OCI-LY3 (cell line): ENCODE measurements at regions not wholly inside any gene's neighbourhood (a gene's known extent, or its start where the extent isn't known, plus 50 kb on each side); places are given as distances from the start of the nearest gene placed in this dataset.

Experiments used
- H2AFZ ChIP-seq: fragments of 200-600, 300-600 bp; shearing (Covaris generic); 2 replicates; pipeline ENCODE4 v1.6.0; 2014; ENCODE audit warnings: antibody characterized with exemption, low read depth, low read length
- H3K27ac ChIP-seq: fragments of 200-600, 300-600 bp; sonication (generic); 2 replicates; pipeline ENCODE4 v1.5.1; 2014; ENCODE audit warnings: mild to moderate bottlenecking, low read length, moderate library complexity, mixed read lengths
- H3K27me3 ChIP-seq: fragments of 200-600, 300-600 bp; sonication (generic); 2 replicates; pipeline ENCODE4 v1.6.1; 2014; ENCODE audit warnings: low read depth, low read length, mixed read lengths
- H3K36me3 ChIP-seq: fragments of 200-600, 300-600 bp; sonication (generic); replicated peaks from 2 replicates; pipeline ENCODE3; 2014; ENCODE audit warnings: low read depth, low read length, mixed read lengths
- H3K4me1 ChIP-seq: fragments of 300-600, 200-600 bp; sonication (generic); 2 replicates; pipeline ENCODE4 v1.6.1; 2014; ENCODE audit warnings: low read length, mixed read lengths
- H3K4me2 ChIP-seq: fragments of 200-600, 300-600 bp; sonication (generic); 2 replicates; pipeline ENCODE4 v1.6.1; 2014; ENCODE audit warnings: low read length, mixed read lengths
- H3K4me3 ChIP-seq: fragments of 300-600, 200-600 bp; sonication (generic); 2 replicates; pipeline ENCODE4 v1.5.1; 2014; ENCODE audit warnings: antibody characterized with exemption, mild to moderate bottlenecking, low read length, moderate library complexity
- H3K79me2 ChIP-seq: fragments of 300-600, 200-600 bp; shearing (Covaris generic); 2 replicates; pipeline ENCODE4 v1.6.1; 2014; ENCODE audit warnings: mild to moderate bottlenecking, low read length, mixed read lengths
- H3K9ac ChIP-seq: fragments of 300-600, 200-600 bp; shearing (Covaris generic); 2 replicates; pipeline ENCODE4 v1.6.0; 2014; ENCODE audit warnings: mild to moderate bottlenecking, low read length, moderate library complexity
- H3K9me3 ChIP-seq: fragments of 200-600, 300-600 bp; shearing (Covaris generic); 2 replicates; pipeline ENCODE4 v1.6.1; 2014; ENCODE audit warnings: low read length, mixed read lengths; ENCODE audit not compliant: insufficient read depth
- H4K20me1 ChIP-seq: fragments of 200-600, 300-600 bp; sonication (generic); 2 replicates; pipeline ENCODE4 v1.6.1; 2016; ENCODE audit warnings: low read length, mixed read lengths; ENCODE audit not compliant: insufficient read depth
- EZH2phosphoT487 ChIP-seq: fragments of 200-600 bp; shearing (Covaris generic); IDR thresholded peaks from 2 replicates; pipeline ENCODE4 v1.6.1; 2018; ENCODE audit warnings: antibody characterized with exemption, mixed run types, low read depth
- TF ChIP-seq, protein P1 (sequence below): fragments of 200-600, 300-600 bp; sonication (generic); IDR thresholded peaks from 2 replicates; pipeline ENCODE4 v1.5.1; 2014; ENCODE audit warnings: antibody characterized with exemption, low read length, low read depth

GRCh38 chr18:34567857-34568256 lies 142.2 kb upstream of the DTNA start:
- Histone ChIP-seq H3K4me1 (no peaks in the 10 kb centered on the region), H3K27ac (no peak overlapping the region), H4K20me1 (no peaks in the 10 kb centered on the region), H3K4me2 (no peak overlapping the region), H3K9ac (no peak overlapping the region), H3K79me2 (no peaks in the 10 kb centered on the region), H3K36me3 (no peaks in the 10 kb centered on the region), H3K27me3 (no peaks in the 10 kb centered on the region), H2AFZ (no peak overlapping the region), H3K4me3 (no peak overlapping the region), H3K9me3 (no peaks in the 10 kb centered on the region)
- no peak for TF ChIP-seq EZH2phosphoT487
- TF ChIP-seq, protein P1, sequence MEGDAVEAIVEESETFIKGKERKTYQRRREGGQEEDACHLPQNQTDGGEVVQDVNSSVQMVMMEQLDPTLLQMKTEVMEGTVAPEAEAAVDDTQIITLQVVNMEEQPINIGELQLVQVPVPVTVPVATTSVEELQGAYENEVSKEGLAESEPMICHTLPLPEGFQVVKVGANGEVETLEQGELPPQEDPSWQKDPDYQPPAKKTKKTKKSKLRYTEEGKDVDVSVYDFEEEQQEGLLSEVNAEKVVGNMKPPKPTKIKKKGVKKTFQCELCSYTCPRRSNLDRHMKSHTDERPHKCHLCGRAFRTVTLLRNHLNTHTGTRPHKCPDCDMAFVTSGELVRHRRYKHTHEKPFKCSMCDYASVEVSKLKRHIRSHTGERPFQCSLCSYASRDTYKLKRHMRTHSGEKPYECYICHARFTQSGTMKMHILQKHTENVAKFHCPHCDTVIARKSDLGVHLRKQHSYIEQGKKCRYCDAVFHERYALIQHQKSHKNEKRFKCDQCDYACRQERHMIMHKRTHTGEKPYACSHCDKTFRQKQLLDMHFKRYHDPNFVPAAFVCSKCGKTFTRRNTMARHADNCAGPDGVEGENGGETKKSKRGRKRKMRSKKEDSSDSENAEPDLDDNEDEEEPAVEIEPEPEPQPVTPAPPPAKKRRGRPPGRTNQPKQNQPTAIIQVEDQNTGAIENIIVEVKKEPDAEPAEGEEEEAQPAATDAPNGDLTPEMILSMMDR = no peak

DNA sequence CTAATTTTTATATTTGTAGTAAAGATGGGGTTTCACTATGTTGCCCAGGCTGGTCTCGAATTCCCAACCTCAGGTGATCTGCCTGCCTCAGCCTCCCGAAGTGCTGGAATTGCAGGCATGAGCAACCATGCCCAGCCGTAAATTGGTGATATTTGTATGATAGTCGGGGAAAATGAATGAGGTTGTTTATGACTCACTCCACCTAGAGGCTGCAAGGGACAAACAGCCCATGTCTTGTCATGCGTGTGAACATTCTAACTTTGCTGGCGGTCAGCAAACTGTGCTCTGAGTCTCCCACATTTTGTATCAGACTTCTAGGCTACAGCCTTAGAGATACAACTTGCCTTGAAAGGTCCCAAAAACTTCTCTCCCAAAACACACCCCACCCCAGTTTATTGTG lies 133.5 kb upstream of the DTNA start:
- no peaks in the 10 kb centered on the region for H4K20me1 ChIP-seq
- no peaks in the 10 kb centered on the region for H3K36me3 ChIP-seq
- H3K9me3 ChIP-seq = no peaks in the 10 kb centered on the region
- H2AFZ ChIP-seq = no peak overlapping the region
- TF ChIP-seq, protein P1 = no peak
- no peak for TF ChIP-seq EZH2phosphoT487
- no peak overlapping the region for H3K27ac ChIP-seq
- no peak overlapping the region for H3K4me3 ChIP-seq
- H3K9ac ChIP-seq = no peak overlapping the region
- H3K27me3 ChIP-seq = no peaks in the 10 kb centered on the region
- H3K4me1 ChIP-seq = no peaks in the 10 kb centered on the region
- H3K4me2 ChIP-seq = no peak overlapping the region
- no peaks in the 10 kb centered on the region for H3K79me2 ChIP-seq

GRCh38 chr18:34583895-34584294 lies 126.2 kb upstream of the DTNA start:
- no peaks in the 10 kb centered on the region for H3K9me3 ChIP-seq
- TF ChIP-seq, protein P1 = no peak
- TF ChIP-seq EZH2phosphoT487 = no peak
- H3K4me2 ChIP-seq = no peak overlapping the region
- no peak overlapping the region for H3K4me3 ChIP-seq
- no peak overlapping the region for H3K9ac ChIP-seq
- H3K79me2 ChIP-seq = no peaks in the 10 kb centered on the region
- H3K27ac ChIP-seq = no peak overlapping the region
- no peaks in the 10 kb centered on the region for H3K4me1 ChIP-seq
- H3K36me3 ChIP-seq = no peaks in the 10 kb centered on the region
- no peaks in the 10 kb centered on the region for H4K20me1 ChIP-seq
- H3K27me3 ChIP-seq = no peaks in the 10 kb centered on the region
- H2AFZ ChIP-seq = no peak overlapping the region

DNA sequence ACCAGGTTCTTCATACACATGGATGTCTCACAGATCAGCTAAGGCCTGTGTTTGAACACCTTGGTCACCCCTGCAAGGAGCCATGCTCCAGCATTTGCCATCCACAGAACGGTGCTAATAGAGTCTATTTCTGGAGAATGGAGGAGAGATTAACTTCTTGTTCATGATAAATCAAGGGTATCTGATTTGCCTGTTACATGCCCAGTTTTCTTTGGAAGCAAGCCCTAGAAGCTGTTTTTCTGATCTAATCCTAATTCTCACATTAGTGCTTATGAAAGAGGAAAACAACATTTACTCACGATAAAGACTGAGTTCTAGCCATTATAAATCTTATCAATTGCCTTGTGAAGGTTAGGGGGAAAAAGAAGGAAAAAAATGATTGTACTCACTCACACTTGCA lies 119.6 kb upstream of the DTNA start:
- no peak overlapping the region for H3K4me3 ChIP-seq
- H3K9ac ChIP-seq = no peak overlapping the region
- H3K27ac ChIP-seq = no peak overlapping the region
- H2AFZ ChIP-seq = no peak overlapping the region
- H3K27me3 ChIP-seq = no peaks in the 10 kb centered on the region
- TF ChIP-seq, protein P1 = no peak
- TF ChIP-seq EZH2phosphoT487 = no peak
- H3K4me1 ChIP-seq = no peaks in the 10 kb centered on the region
- no peaks in the 10 kb centered on the region; the same call in 1 of the 2 replicates for H3K9me3 ChIP-seq
- no peak overlapping the region for H3K4me2 ChIP-seq
- H3K79me2 ChIP-seq = no peaks in the 10 kb centered on the region
- no peaks in the 10 kb centered on the region for H4K20me1 ChIP-seq
- no peaks in the 10 kb centered on the region for H3K36me3 ChIP-seq
